HepG2 (cell line): ENCODE measurements at regions not wholly inside any gene's neighbourhood (a gene's known extent, or its start where the extent isn't known, plus 50 kb on each side); places are given as distances from the start of the nearest gene placed in this dataset.

Experiments used
- ATAC-seq: fragments of 200-7000 bp; cut with Tn5 transposase; 3 replicates; pipeline ENCODE4 v1.9.1; 2020; ENCODE audit warnings: mild to moderate bottlenecking, moderate library complexity
- BruUV-seq: library from RNA; stranded (reverse); fragments of 400-500 nt; replicated peaks from 2 replicates; lab custom pipeline; 2021; lab: Mats Ljungman, UMichigan
- CTCF ChIA-PET: fragments of 300-600 bp; formaldehyde crosslinking; extraction: SDS; loops from one replicate; lab custom pipeline; 2021; ENCODE audit warnings: low total read pairs, inconsistent platforms, low intra/inter-chr PET ratio; lab: Yijun Ruan, JAX
- POLR2A ChIA-PET: fragments of 350-600 bp; sonication (Branson Sonifier 250); formaldehyde crosslinking; loops from one replicate; lab custom pipeline; 2020; ENCODE audit warnings: antibody characterized with exemption, inconsistent platforms; lab: Yijun Ruan, JAX
- DNase-seq: peaks from one replicate; pipeline ENCODE4 v3.0.0-alpha.2; 2015; ENCODE audit warnings: low spot score
- FAIRE-seq: peaks from 3 replicates; lab custom pipeline; 2011; peaks lifted over from hg19 to GRCh38; lab: Jason Lieb, UNC
- H2AFZ ChIP-seq: one replicate; pipeline ENCODE4 v1.6.1; 2011; ENCODE audit warnings: low read length, inconsistent platforms
- H3K27ac ChIP-seq: fragments of 300-600 bp; 3 replicates; pipeline ENCODE4 v1.8.0; 2011; ENCODE audit warnings: mixed run types, mild to moderate bottlenecking, mixed read lengths, low read length, inconsistent platforms; ENCODE audit not compliant: insufficient read depth; ENCODE audit errors: extremely low read length
- H3K27me3 ChIP-seq, 2 experiments: fragments of 200-600 bp in 1 of 2; 2 replicates in 1 of 2; 3 replicates in 1 of 2; pipeline versions ENCODE4 v1.6.0 to v1.8.0; 2011; ENCODE audit warnings: low read length in 2 of 2, mild to moderate bottlenecking in 2 of 2, moderate library complexity in 2 of 2, inconsistent platforms in 1 of 2; ENCODE audit not compliant: insufficient read depth in 2 of 2, control insufficient read depth in 1 of 2
- H3K36me3 ChIP-seq, 2 experiments: fragments of 200-600 bp in 1 of 2; replicated peaks in 1 of 2; 2 replicates in 1 of 2; 3 replicates in 1 of 2; pipeline versions ENCODE4 v1.5.1 to v1.8.0; 2011; ENCODE audit warnings: low read length in 2 of 2, inconsistent platforms in 1 of 2; ENCODE audit not compliant: insufficient read depth in 2 of 2, control insufficient read depth in 1 of 2
- H3K4me1 ChIP-seq: 2 replicates; pipeline ENCODE4 v1.5.1; 2012; ENCODE audit warnings: low read length, inconsistent platforms; ENCODE audit not compliant: insufficient read depth
- H3K4me2 ChIP-seq: 2 replicates; pipeline ENCODE4 v1.6.0; 2011; ENCODE audit warnings: low read depth, low read length, inconsistent platforms
- H3K4me3 ChIP-seq, 3 experiments: fragments of 200-600 bp in 1 of 3; sonication (generic), shearing (Covaris generic) in 1 of 3; replicated peaks in 1 of 3; 2 replicates each; pipeline ENCODE4 v1.5.1; 2011 to 2016; ENCODE audit warnings: low read length in 3 of 3, inconsistent platforms in 2 of 3, low read depth in 2 of 3, mild to moderate bottlenecking in 2 of 3, control low read depth in 1 of 3, mixed read lengths in 1 of 3; ENCODE audit not compliant: insufficient read depth in 1 of 3
- H3K79me2 ChIP-seq: one replicate; pipeline ENCODE4 v1.6.1; 2011; ENCODE audit warnings: low read length, inconsistent platforms; ENCODE audit not compliant: insufficient read depth
- H3K9ac ChIP-seq: 2 replicates; pipeline ENCODE4 v1.6.0; 2011; ENCODE audit warnings: mild to moderate bottlenecking, low read depth, low read length, inconsistent platforms; ENCODE audit not compliant: insufficient read depth
- H3K9me3 ChIP-seq: 2 replicates; pipeline ENCODE4 v1.5.1; 2012; ENCODE audit warnings: mild to moderate bottlenecking, low read length
- H4K20me1 ChIP-seq: 2 replicates; pipeline ENCODE4 v1.6.0; 2011; ENCODE audit warnings: inconsistent platforms, mild to moderate bottlenecking, low read length, moderate library complexity; ENCODE audit not compliant: insufficient read depth
- HDAC1 ChIP-seq: sonication (generic); formaldehyde crosslinking; IDR thresholded peaks from 2 replicates; pipeline ENCODE4 v1.5.1; 2020; ENCODE audit warnings: mild to moderate bottlenecking, missing genetic modification reagents
- IRF1 ChIP-seq: sonication (generic); formaldehyde crosslinking; IDR thresholded peaks from 2 replicates; pipeline ENCODE4 v1.4.0; 2020; ENCODE audit warnings: low read depth, mild to moderate bottlenecking, missing genetic modification reagents
- JDP2 ChIP-seq: sonication (generic); formaldehyde crosslinking; IDR thresholded peaks from 2 replicates; pipeline ENCODE4 v1.8.1; 2022; ENCODE audit warnings: missing genetic modification reagents, borderline replicate concordance
- MYNN ChIP-seq: sonication (generic); formaldehyde crosslinking; IDR thresholded peaks from 2 replicates; pipeline ENCODE4 v1.4.0; 2020; ENCODE audit warnings: mild to moderate bottlenecking, low read depth, missing genetic modification reagents
- NKX3-1 ChIP-seq: sonication (generic); formaldehyde crosslinking; IDR thresholded peaks from 2 replicates; pipeline ENCODE4 v1.5.0; 2020; ENCODE audit warnings: missing genetic modification reagents
- POLR2G ChIP-seq: fragments of 200-400 bp; formaldehyde crosslinking; IDR thresholded peaks from 2 replicates; pipeline ENCODE4 v1.6.1; 2018; ENCODE audit warnings: mild to moderate bottlenecking, low read depth, low read length, moderate library complexity
- SRY ChIP-seq: sonication (generic); formaldehyde crosslinking; IDR thresholded peaks from 2 replicates; pipeline ENCODE4 v1.8.0; 2022; ENCODE audit warnings: mild to moderate bottlenecking, missing genetic modification reagents
- ZFP36L2 ChIP-seq: sonication (generic); formaldehyde crosslinking; IDR thresholded peaks from 2 replicates; pipeline ENCODE4 v1.4.0; 2020; ENCODE audit warnings: missing genetic modification reagents
- ZNF580 ChIP-seq: IDR thresholded peaks from 2 replicates; pipeline ENCODE4 v1.6.1; 2016; ENCODE audit warnings: low read depth, borderline replicate concordance
- WGBS: methylation state at CpG from one replicate; pipeline ENCODE4 v1.1.6; 2017; ENCODE audit warnings: low lambda C conversion rate; 5-methylcytosine and 5-hydroxymethylcytosine counted together
- in situ Hi-C: cut with HindIII; loops from 2 replicates; pipeline ENCODE4 v1.10.0; 2017; ENCODE audit warnings: low pct_unique_long_range_greater_than_20kb; ENCODE audit not compliant: extremely low pct_ligation_motif_present
- intact Hi-C: fragments of 100-400 bp; cut with micrococcal nuclease; formaldehyde crosslinking; loops from one replicate; pipeline ENCODE4 v1.10.0; 2022; ENCODE audit not compliant: unreplicated experiment

- ChIA-PET POLR2A (interaction anchor here (0.8 to 2.1 kb wide), 4 partner anchors 13 to 29 kb away, joined by 3 to 8 read pairs (median 6); no protein-coding TSS in a partner anchor), CTCF (no interaction called here)
- DNase-seq (no peak), ATAC-seq (no peak), FAIRE-seq (no peak)
- Histone ChIP-seq H3K9ac (peak overlapping the region; percentile 76), H3K27ac (peak overlapping the region; percentile 94), H3K4me1 (peaks cover 95% of the 10 kb centered on the region), H2AFZ (no peak overlapping the region), H3K27me3 (no peaks in the 10 kb centered on the region), H3K4me3 (peak overlapping the region; percentile 60 to 72 (median 70); a peak in 5 of 6 replicates), H3K4me2 (peak overlapping the region; percentile 98), H3K79me2 (peaks cover 98% of the 10 kb centered on the region), H3K36me3 (peaks cover 5 to 14% of the 10 kb centered on the region in 2 experiments), H4K20me1 (0 out of 2 replicates have a peak, but pooled peaks cover 4% of the 10 kb centered on the region), H3K9me3 (no peaks in the 10 kb centered on the region)
- intact Hi-C loops (no loop called here), in situ Hi-C loops (no loop called here)
- WGBS: 28% methylated on average over 5 of the region's 5 CpGs
- BruUV-seq: no TSS peak
- TF ChIP-seq ZNF580: no peak
- TF ChIP-seq HDAC1: no peak
- peak; percentile 45; the same call in 1 of the 2 replicates for TF ChIP-seq POLR2G
- TF ChIP-seq NKX3-1 (CRISPR knock-in tag): no peak
- TF ChIP-seq MYNN (CRISPR knock-in tag): no peak
- TF ChIP-seq ZFP36L2 (CRISPR knock-in tag): no peak
- TF ChIP-seq JDP2 (CRISPR knock-in tag): no peak
- 0 out of 2 replicates have a peak, but pooled peaks have one; percentile 19 for TF ChIP-seq SRY (CRISPR knock-in tag)
- TF ChIP-seq IRF1 (CRISPR knock-in tag): no peak
Measured at GRCh38 chr7:130917669-130918128, 183.7 kb upstream of the KLF14 start.
